Stimulated activated naive CD8-positive, alpha-beta T cell treated with anti-CD3 and anti-CD28 coated beads, Interleukin-15, Interleukin-2, amounts not matched to agents 100 ng/mL and 50 ng/mL, for 24 hours (primary cell): ENCODE measurements at regions not wholly inside any gene's neighbourhood (a gene's known extent, or its start where the extent isn't known, plus 50 kb on each side); places are given as distances from the start of the nearest gene placed in this dataset.

Experiments used
- H3K27ac Mint-ChIP-seq: one replicate; pipeline ENCODE4 v1.8.0; 2021; ENCODE audit warnings: mild to moderate bottlenecking, mixed read lengths
- H3K27me3 Mint-ChIP-seq: one replicate; pipeline ENCODE4 v1.8.0; 2021; ENCODE audit warnings: mixed read lengths
- H3K36me3 Mint-ChIP-seq: one replicate; pipeline ENCODE4 v1.8.0; 2021; ENCODE audit warnings: low read depth, mixed read lengths
- H3K4me1 Mint-ChIP-seq: one replicate; pipeline ENCODE4 v1.8.0; 2021; ENCODE audit warnings: low read depth, mixed read lengths
- H3K4me3 Mint-ChIP-seq: one replicate; pipeline ENCODE4 v1.8.0; 2021; ENCODE audit warnings: mild to moderate bottlenecking, mixed read lengths
- H3K9me3 Mint-ChIP-seq: one replicate; pipeline ENCODE4 v1.8.0; 2021; ENCODE audit warnings: mixed read lengths

DNA sequence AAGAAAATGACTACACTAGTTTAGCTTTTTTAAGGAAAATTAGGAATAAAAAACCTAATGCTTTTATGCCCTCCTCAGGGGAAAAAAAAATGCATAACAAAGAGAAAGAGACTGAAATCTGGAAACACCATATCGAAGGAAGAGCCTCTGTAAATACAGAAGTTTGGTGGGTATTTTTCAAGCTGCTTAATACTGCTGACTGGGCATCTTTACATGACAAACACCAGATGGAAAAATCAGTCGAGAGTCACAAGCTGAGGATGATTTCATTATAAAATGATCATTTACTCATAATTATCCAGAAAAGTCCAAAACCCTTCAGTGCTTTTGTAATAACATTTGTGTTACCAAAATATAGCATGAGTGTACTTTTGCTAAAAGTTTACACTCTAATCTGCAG, 1600.7 kb upstream of the ACVR2A start:
- H3K9me3 Mint-ChIP-seq: peaks cover 3% of the 10 kb centered on the region
- no peak overlapping the region for H3K27ac Mint-ChIP-seq
- no peak overlapping the region for H3K4me3 Mint-ChIP-seq
- no peaks in the 10 kb centered on the region for H3K27me3 Mint-ChIP-seq
- H3K36me3 Mint-ChIP-seq: no peaks in the 10 kb centered on the region
- H3K4me1 Mint-ChIP-seq: no peaks in the 10 kb centered on the region

DNA sequence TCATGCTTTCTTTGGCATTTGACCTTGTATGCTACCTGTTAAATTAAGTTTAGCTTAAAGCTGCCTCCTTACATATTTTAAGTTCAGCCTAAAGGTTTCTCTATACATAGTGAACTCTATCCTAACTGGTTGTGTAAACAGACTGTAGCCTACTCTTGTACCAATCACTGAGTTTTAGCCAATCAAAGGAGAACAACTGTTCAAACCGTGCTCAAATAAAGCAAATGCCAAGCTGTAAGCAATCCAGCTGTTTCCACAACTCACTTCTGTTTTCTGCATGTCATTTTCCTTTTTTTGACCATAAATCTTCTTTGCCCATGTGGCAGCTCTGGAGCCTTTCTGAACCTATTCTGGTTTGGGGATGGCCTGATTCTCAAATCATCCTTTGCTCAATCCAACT, 1603.8 kb upstream of the ACVR2A start:
- Mint-ChIP-seq H3K9me3 (peaks cover 6% of the 10 kb centered on the region), H3K36me3 (no peaks in the 10 kb centered on the region), H3K27me3 (no peaks in the 10 kb centered on the region), H3K27ac (no peak overlapping the region), H3K4me3 (no peak overlapping the region), H3K4me1 (no peaks in the 10 kb centered on the region)

DNA sequence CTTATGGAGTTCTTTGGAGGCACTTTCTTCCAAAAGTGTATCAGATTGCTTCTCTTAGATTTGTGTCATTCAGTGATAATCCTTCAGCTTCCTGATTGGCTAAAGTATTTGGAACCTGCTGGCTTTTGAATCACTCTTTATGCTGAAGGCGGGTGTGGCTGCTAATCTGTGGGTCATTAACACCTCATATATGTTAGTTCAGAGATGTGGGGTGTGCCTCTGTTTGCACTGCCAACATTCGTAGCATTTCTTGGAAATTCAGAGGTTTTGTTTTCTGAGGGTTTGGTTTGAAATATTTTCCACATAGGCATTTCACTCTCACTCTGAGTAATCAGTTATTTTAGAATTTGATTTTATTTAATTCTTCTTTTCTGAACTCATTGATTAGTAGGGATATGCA, 1604.4 kb upstream of the ACVR2A start:
- Mint-ChIP-seq H3K4me1 (no peaks in the 10 kb centered on the region), H3K9me3 (peaks cover 6% of the 10 kb centered on the region), H3K4me3 (no peak overlapping the region), H3K27ac (no peak overlapping the region), H3K36me3 (no peaks in the 10 kb centered on the region), H3K27me3 (no peaks in the 10 kb centered on the region)

DNA sequence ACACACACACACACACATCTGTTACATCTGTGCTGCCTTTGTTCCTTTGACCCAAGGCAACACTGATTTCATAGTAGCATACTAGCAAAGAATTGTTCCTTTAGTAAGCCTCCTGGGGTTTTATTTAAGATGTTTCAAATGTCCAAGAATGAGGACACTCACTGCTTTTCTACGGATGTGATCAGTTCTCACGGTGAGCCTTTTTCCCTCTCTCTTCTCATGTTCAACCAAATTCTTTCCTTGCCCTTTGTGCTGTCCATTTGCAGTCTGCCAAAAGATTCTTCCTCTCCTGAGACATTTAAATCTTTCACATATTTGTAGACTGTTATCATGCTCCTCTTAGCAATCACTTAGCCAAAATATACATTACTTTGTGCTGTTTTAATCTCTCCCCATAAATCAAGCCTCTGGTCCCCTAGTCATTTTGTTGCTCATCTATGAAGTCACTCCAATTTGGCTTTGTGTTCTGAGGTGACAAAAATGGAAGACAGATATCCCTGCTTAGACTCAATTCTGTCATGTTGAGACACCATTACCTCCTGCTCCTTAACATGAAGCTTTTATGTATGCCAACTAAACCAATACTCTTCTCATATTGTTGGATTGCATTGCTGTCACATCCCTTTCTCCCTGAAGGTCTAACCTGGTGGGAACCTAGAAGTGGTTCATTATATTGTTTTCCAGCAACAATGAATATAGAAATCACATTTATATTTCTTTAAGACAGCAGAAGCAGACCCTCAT, 1605.3 kb upstream of the ACVR2A start:
- Mint-ChIP-seq H3K4me1 (no peaks in the 10 kb centered on the region), H3K4me3 (no peak overlapping the region)

DNA sequence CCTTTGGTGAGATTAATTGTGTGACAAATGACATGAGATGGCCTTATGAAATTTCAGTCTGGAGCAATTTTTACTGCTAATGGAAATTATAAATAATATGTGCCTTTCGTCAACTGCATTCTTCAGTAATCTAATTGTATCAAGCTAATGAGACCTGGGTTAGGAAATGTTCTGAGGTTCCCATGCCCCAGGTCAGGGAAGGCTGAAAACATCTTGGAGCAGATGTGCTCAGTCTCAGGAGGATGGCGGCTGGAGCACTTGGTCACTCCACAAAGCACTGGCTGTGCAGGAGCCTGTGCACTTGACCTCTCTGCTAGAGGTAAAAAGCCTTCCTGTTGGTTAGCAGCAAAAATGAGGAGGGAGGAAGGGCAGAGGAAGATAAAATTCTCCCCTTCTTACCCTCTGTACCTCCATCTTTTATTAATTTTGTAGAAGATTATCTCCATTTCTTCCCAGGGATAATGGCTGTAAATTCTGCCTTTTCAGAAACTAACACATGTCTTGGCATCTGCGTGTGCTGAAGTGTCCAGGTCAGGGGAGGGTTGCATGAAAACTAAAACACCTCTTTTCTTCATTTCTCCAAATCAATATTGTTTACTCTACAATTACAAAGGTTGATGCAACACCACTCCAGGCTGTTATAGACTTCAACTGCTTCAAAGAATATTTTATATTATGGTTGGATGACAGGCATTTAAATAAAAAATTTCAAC, 1606.4 kb upstream of the ACVR2A start:
- no peaks in the 10 kb centered on the region for H3K4me1 Mint-ChIP-seq

More for the DNA sequence above, 1605.3 kb upstream of the ACVR2A start:
- no peak overlapping the region for H3K27ac Mint-ChIP-seq
- H3K36me3 Mint-ChIP-seq: no peaks in the 10 kb centered on the region
- no peaks in the 10 kb centered on the region for H3K27me3 Mint-ChIP-seq
- H3K9me3 Mint-ChIP-seq: peaks cover 6% of the 10 kb centered on the region

DNA sequence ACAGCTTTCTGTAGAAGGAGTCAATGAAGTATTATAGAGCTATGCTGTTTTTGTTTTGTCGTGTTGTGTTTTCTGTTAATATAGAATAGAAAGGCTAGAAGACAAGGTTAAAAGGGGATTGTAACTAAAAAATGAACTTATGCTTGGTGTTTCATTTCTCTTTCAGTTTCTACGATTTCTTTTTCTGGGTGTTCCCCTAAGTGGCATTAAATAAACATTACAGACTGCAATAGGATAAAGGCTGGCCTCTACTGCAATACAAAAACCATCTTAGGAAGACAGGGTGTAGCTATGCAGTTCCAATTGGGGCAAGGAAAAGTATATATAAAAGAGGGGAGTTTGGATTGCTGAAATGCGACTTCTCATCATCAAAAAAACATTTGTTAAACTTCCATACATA, 1609.7 kb upstream of the ACVR2A start:
- Mint-ChIP-seq H3K4me1 (no peaks in the 10 kb centered on the region), H3K4me3 (no peak overlapping the region), H3K27me3 (no peaks in the 10 kb centered on the region), H3K9me3 (peaks cover 6% of the 10 kb centered on the region), H3K36me3 (no peaks in the 10 kb centered on the region), H3K27ac (no peak overlapping the region)

More for the DNA sequence above, 1606.4 kb upstream of the ACVR2A start:
- no peaks in the 10 kb centered on the region for H3K36me3 Mint-ChIP-seq
- H3K4me3 Mint-ChIP-seq: no peak overlapping the region
- H3K9me3 Mint-ChIP-seq: peaks cover 6% of the 10 kb centered on the region
- no peak overlapping the region for H3K27ac Mint-ChIP-seq
- no peaks in the 10 kb centered on the region for H3K27me3 Mint-ChIP-seq

DNA sequence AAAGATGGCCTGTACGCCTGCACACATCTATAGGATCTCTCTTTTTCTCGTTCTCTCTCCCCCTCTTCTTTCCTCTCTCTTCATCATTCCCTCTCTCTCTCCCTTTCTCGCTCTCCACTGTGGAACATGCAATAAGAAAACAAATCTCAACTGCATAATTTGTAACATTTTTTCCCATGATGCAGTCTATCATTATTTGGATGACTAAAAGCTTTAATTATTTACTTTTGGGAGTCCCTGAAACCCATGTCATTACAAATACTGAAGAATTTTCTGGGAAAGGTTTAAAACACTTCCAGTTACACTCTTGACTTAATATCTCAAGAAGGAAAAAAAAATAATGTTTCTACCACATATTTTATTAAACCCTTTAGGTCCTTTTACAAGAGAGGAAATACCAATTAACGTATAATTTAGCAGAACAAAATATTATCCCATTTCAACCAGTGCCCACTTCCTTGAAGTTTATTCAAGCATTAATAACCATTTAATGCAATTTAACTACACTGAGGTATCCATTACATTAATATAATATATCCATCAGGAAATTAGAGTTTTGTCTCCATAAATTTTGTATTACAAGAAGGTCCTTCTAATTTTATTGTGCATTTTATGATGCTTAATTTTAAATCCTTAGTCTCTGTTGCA, 1615.2 kb upstream of the ACVR2A start:
- Mint-ChIP-seq H3K9me3 (peaks cover 5% of the 10 kb centered on the region), H3K4me3 (no peak overlapping the region), H3K27ac (no peak overlapping the region), H3K4me1 (no peaks in the 10 kb centered on the region), H3K27me3 (no peaks in the 10 kb centered on the region), H3K36me3 (no peaks in the 10 kb centered on the region)

DNA sequence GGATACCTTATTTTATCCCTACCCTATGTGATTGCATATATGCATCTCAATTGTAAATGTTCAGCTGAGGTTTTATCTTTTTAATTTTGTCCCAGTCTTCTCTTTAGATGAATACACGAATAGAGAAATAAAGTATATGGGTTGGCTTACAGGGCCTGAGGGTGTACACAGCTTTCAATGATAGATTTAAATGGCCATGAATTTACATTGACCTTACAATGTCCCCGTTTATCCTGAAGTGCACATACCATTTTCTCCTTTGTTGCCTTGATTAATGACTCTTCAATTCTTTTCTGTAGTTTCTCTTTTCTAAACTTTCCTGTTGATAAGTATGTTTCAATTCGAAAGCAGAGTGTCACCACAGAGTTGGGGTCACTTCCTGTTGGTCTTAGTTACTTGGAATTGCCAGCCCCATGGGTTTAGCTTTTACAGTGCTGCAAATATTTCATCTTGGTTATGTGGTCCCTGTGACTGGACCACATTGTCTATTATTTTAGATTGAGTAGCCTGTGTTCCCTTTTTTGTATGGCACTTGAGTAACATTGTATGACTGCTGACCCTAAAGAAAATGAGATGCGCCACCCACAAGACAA, 1616.3 kb upstream of the ACVR2A start:
- Mint-ChIP-seq H3K4me3 (no peak overlapping the region), H3K27ac (no peak overlapping the region), H3K4me1 (no peaks in the 10 kb centered on the region), H3K9me3 (peaks cover 5% of the 10 kb centered on the region), H3K36me3 (no peaks in the 10 kb centered on the region), H3K27me3 (no peaks in the 10 kb centered on the region)

DNA sequence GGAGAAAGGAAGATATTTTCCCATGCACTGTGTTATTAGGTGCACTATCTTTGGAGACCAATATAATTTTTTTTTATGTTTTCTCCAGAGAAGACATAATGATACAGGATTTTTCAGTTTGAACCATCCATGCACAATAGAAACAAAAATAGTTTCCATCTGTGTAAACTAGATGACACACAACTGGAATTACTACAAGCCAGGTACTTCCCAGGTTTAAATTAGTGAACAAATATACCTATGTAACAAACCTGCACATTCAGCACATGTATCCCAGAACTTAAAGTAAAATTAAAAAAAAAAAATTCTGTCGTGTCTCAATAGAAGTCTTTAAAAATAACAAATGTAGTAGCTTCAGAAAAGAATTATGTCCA, 1616.8 kb upstream of the ACVR2A start:
- Mint-ChIP-seq H3K27ac (no peak overlapping the region), H3K9me3 (peaks cover 5% of the 10 kb centered on the region), H3K36me3 (no peaks in the 10 kb centered on the region), H3K4me1 (no peaks in the 10 kb centered on the region), H3K27me3 (no peaks in the 10 kb centered on the region), H3K4me3 (no peak overlapping the region)

DNA sequence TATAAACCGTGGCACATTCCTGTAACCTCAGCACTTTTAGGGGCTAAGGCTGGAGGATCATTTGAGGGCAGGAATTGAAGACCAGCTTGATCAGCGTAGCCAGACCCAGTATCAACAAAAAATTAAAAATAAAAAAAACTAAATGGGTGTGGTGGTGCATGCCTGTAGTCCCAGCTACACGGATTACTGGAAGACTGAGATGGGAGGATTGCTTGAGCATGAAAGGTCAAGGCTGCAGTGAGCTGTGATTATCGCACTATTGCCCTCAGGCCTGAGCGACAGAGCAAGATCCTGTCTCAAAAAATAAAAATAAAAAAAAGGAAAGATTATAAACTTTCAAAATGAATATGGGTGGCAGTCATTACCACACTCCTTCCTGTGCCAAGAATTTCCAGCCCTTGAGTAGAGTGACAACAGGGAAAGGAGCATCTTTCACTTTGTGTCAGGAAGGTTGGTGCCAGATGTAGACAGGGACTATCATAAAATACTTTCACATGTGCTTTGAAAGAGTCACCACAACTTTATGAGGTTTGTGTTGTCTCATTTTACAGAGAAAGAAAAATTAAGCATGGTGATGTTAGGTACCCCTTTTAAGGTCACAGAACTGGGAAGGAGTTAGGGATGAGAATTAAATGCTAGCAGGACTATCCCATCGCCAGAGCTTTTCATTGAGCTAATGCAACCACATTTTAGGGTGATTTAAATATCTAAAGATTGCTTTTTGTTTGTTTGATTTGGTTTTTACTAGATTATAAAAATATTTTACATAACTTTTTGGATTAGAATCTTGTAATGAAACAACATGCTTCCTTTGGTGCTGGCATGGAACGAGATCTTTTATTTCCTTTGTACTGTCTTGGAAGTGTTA, 1617.4 kb upstream of the ACVR2A start:
- Mint-ChIP-seq H3K9me3 (peaks cover 5% of the 10 kb centered on the region), H3K4me1 (no peaks in the 10 kb centered on the region), H3K27me3 (no peaks in the 10 kb centered on the region), H3K36me3 (no peaks in the 10 kb centered on the region), H3K4me3 (no peak overlapping the region), H3K27ac (no peak overlapping the region)

DNA sequence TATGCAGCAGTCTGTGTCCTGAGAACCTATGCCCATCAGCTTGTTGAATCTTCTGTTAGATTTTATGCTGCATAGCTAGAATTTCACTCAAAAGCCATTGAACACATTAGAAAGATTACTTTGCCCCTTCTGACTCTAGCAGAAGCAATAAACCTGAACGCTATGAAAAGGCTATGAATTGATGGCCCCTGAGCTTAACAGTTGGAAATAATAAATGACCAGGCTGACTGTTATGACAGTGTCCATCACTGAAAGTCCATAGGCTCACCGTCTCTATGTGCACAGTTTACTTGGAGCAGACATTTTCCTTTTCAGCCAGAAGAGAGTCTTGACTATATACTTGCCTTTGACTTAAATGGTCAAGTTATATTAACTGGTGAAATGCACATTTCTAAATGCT, 1618.8 kb upstream of the ACVR2A start:
- no peaks in the 10 kb centered on the region for H3K36me3 Mint-ChIP-seq

DNA sequence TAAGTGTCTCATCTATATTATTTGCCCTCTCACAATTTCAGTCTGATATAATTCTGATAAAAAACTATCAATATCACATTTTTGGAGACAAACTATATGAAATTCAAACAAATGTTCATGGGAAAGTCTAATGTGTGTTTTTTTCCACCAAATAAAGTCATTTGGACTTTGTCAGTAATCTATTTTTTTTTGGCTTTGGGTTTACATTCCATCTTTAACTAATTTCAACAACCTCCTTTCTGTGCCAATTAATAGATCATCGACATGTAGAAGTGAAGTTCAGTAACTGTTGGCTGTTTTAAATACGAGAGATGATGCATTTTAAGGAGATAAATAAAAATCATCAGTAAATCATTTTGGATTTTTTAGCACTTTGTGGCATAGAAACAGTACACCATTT, 1623.0 kb upstream of the ACVR2A start:
- Mint-ChIP-seq H3K27ac (no peak overlapping the region), H3K4me3 (no peak overlapping the region), H3K9me3 (peaks cover 3% of the 10 kb centered on the region), H3K4me1 (no peaks in the 10 kb centered on the region), H3K27me3 (no peaks in the 10 kb centered on the region), H3K36me3 (no peaks in the 10 kb centered on the region)

More for the DNA sequence above, 1618.8 kb upstream of the ACVR2A start:
- Mint-ChIP-seq H3K4me3 (no peak overlapping the region), H3K27ac (no peak overlapping the region), H3K9me3 (peaks cover 5% of the 10 kb centered on the region), H3K4me1 (no peaks in the 10 kb centered on the region), H3K27me3 (no peaks in the 10 kb centered on the region)

DNA sequence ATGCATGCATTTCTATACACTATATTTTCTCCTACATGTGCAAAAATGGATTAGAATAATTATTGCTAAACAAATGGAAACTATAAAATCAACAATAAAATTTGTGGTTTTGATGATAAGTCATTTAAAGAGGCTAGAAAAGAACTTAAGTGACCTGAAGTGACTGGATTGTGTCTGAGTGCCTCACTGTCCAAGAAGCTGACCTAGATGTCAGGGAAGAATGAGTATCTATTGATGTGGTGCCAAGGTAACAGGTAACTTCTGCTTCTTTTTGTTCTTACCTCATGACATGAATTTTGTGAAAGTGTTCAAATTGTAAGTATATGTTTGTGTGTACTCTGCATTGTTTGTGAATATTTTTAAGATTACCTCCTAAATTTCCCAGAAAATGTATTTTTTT, 1623.9 kb upstream of the ACVR2A start:
- Mint-ChIP-seq H3K9me3 (peaks cover 6% of the 10 kb centered on the region), H3K36me3 (no peaks in the 10 kb centered on the region), H3K27ac (no peak overlapping the region), H3K4me3 (no peak overlapping the region), H3K4me1 (no peaks in the 10 kb centered on the region), H3K27me3 (no peaks in the 10 kb centered on the region)

DNA sequence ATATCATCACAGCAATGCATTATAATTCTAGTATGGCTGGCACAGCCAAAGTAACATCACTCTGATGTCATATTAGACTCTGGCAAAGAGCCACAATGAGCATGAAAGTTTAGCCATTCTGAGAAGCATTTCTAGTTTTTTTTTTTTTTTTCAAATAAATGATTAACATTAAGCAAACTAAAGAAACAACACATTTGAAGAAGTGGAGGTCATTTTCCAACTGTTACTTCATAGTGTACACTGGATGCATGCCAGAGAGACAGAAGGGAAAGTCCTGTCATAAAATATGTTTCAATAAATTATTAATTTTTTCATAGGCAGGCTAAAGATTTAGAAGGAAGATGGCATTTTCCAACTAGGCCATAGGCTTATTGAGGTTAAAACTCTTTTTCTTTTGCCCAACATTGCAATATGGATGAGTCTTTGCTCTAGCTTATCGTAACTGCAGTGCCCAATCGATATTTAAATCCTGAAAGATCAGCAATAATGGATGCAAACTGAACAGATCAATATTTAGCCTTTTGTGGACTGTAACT, 1630.4 kb upstream of the ACVR2A start:
- Mint-ChIP-seq H3K4me1 (no peaks in the 10 kb centered on the region), H3K27me3 (no peaks in the 10 kb centered on the region), H3K4me3 (no peak overlapping the region), H3K36me3 (no peaks in the 10 kb centered on the region), H3K27ac (no peak overlapping the region), H3K9me3 (peaks cover 14% of the 10 kb centered on the region)
